ENCODE measurements at regions not wholly inside any gene's neighbourhood (a gene's known extent, or its start where the extent isn't known, plus 50 kb on each side); places are given as distances from the start of the nearest gene placed in this dataset.

DNA sequence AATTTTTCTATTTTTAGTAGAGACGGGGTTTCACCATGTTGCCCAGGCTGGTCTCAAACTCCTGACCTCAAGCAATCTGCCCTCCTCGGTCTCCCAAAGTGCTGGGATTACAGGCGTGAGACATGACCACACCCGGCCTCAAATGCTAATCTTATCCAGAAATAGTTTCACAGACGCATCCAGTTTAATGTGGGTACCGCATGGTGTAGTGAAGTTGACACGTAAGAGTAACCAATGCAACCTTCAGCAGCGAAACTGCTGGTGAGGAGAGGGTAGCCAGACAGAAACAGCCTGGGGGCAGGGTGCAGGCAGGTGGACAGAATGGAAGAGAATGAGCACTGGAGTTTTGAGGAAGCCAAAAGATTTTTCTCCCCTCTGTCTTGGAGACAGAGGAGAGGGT, 63.5 kb upstream of the FAM180A start:
- no peaks in the 10 kb centered on the region for H3K36me3 ChIP-seq
- no peaks in the 10 kb centered on the region for H3K27me3 ChIP-seq
- intact Hi-C loops (cut with DNase I) = no loop called here
- no peaks in the 10 kb centered on the region for H3K9me3 ChIP-seq
- H3K4me3 ChIP-seq = no peak overlapping the region
- no peak overlapping the region for H3K27ac ChIP-seq
- peaks cover 12% of the 10 kb centered on the region for H3K4me1 ChIP-seq
- TF ChIP-seq, protein P1, sequence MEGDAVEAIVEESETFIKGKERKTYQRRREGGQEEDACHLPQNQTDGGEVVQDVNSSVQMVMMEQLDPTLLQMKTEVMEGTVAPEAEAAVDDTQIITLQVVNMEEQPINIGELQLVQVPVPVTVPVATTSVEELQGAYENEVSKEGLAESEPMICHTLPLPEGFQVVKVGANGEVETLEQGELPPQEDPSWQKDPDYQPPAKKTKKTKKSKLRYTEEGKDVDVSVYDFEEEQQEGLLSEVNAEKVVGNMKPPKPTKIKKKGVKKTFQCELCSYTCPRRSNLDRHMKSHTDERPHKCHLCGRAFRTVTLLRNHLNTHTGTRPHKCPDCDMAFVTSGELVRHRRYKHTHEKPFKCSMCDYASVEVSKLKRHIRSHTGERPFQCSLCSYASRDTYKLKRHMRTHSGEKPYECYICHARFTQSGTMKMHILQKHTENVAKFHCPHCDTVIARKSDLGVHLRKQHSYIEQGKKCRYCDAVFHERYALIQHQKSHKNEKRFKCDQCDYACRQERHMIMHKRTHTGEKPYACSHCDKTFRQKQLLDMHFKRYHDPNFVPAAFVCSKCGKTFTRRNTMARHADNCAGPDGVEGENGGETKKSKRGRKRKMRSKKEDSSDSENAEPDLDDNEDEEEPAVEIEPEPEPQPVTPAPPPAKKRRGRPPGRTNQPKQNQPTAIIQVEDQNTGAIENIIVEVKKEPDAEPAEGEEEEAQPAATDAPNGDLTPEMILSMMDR (IDR thresholded peaks at IDR 0.05) = no peak
- TF ChIP-seq POLR2A (IDR thresholded peaks at IDR 0.05) (no peak), POLR2AphosphoS5 (IDR thresholded peaks at IDR 0.05; ENCODE audit: insufficient read depth in 1 of 2, low read depth in 1 of 2) (no peak)
- DNase-seq (ENCODE audit: extremely low spot score in 2 of 2) = no peak

DNA sequence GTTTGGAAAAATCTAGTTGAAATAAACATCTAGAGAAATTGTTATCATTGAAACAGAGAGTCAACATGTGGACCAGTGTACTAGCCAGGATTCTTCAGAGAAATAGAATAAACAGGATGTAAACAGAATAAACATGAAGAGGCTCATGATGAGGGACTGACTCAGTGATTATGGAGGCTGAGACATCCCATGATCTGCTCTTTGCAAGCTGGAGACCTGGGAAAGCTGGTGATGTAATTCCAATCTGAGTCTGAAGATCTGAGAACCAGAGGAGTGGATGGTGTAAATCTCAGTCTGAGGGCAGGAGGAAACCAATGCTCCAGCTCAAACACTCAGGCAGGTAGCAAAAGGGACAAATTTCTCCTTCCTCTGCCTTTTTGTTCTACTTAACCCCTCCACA, 62.9 kb upstream of the FAM180A start:
- no peak overlapping the region for H3K4me3 ChIP-seq
- peaks cover 12% of the 10 kb centered on the region for H3K4me1 ChIP-seq
- H3K9me3 ChIP-seq = no peaks in the 10 kb centered on the region
- DNase-seq (ENCODE audit: extremely low spot score in 2 of 2) = no peak
- intact Hi-C loops (cut with DNase I) = no loop called here
- H3K27ac ChIP-seq = no peak overlapping the region
- TF ChIP-seq, protein P1 (IDR thresholded peaks at IDR 0.05) = no peak
- TF ChIP-seq POLR2AphosphoS5 (IDR thresholded peaks at IDR 0.05; ENCODE audit: insufficient read depth in 1 of 2, low read depth in 1 of 2) = no peak
- no peak for TF ChIP-seq POLR2A (IDR thresholded peaks at IDR 0.05)
- H3K36me3 ChIP-seq = no peaks in the 10 kb centered on the region
- no peaks in the 10 kb centered on the region for H3K27me3 ChIP-seq

DNA sequence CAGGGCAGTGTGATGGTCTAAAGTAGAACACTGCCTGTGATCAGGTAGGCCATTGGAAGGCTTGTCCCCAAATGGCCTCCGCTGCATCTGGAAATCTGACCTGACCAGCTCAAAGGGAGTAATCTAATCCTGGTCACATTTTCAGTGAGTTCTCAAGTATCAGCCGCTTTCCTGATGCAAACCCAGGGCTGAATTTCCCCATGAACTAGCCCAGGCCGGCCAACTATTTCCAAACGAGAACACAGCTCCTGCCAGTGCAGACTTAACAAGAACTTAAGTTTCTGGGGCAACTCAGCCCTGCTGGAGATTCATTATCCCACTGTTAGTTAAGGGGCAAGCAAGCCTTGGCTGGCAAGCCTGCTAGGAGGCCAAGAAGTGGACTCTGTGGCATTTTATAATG, 59.6 kb upstream of the FAM180A start:
- Histone ChIP-seq H3K9me3 (no peaks in the 10 kb centered on the region), H3K4me3 (no peak overlapping the region), H3K4me1 (peaks cover 6% of the 10 kb centered on the region), H3K27me3 (no peaks in the 10 kb centered on the region), H3K36me3 (no peaks in the 10 kb centered on the region), H3K27ac (peak overlapping the region; percentile 72)
- TF ChIP-seq, protein P1 (IDR thresholded peaks at IDR 0.05) = no peak
- TF ChIP-seq POLR2AphosphoS5 (IDR thresholded peaks at IDR 0.05; ENCODE audit: insufficient read depth in 1 of 2, low read depth in 1 of 2) (no peak), POLR2A (IDR thresholded peaks at IDR 0.05) (no peak)
- intact Hi-C loops (cut with DNase I) = no loop called here
- no peak for DNase-seq (ENCODE audit: extremely low spot score in 2 of 2)

DNA sequence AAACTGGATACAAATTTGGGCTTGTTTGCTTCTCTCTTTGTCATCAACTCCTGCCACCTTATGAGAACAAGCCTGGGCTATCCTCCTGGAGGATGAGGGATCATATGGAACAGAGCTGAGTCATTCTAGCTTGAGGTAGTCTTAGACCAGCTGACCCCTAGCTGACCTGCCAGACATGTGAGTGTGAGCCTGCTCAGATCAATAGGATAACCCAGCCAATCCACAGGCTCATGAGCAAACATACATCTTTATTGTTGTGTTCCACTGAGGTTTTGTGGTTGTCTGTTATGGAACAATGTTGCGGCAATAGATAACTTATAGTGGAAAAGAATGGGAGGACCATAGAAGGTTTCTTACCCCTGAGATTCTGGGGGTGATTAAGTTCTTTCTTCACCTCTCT, 54.5 kb upstream of the FAM180A start:
- H3K9me3 ChIP-seq = no peaks in the 10 kb centered on the region
- no peaks in the 10 kb centered on the region for H3K36me3 ChIP-seq
- H3K4me1 ChIP-seq = peaks cover 4% of the 10 kb centered on the region
- intact Hi-C loops (cut with DNase I) = loop anchor here (5.0 kb wide), 1 partner anchor 204 kb away; no protein-coding TSS in a partner anchor
- TF ChIP-seq, protein P1 (IDR thresholded peaks at IDR 0.05) = no peak
- TF ChIP-seq POLR2A (IDR thresholded peaks at IDR 0.05) (no peak), POLR2AphosphoS5 (IDR thresholded peaks at IDR 0.05; ENCODE audit: insufficient read depth in 1 of 2, low read depth in 1 of 2) (no peak)
- H3K4me3 ChIP-seq = no peak overlapping the region
- no peak overlapping the region for H3K27ac ChIP-seq
- no peak for DNase-seq (ENCODE audit: extremely low spot score in 2 of 2)
- H3K27me3 ChIP-seq = no peaks in the 10 kb centered on the region

DNA sequence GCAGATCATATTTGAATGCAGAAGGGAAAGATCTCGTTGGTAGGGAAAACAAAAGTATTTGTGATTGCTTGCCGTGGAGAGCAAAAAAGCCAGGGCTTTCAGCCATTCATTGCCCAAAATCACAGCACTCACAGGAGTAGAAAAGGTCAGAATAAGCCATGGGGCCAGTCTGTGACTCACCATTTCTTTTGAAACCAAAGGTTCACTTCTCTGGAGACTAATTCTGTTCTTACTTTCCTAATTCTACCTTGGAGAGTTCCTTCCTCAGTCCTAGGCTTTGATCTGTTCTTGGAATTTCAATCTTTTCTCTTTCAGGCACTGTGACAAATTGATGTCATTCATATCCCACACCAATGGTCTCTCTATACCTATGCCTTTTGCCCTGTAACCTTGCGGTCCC, 54.1 kb upstream of the FAM180A start:
- H3K27ac ChIP-seq = no peak overlapping the region
- no peaks in the 10 kb centered on the region for H3K9me3 ChIP-seq
- TF ChIP-seq POLR2AphosphoS5 (IDR thresholded peaks at IDR 0.05; ENCODE audit: insufficient read depth in 1 of 2, low read depth in 1 of 2) = no peak
- TF ChIP-seq, protein P1 (IDR thresholded peaks at IDR 0.05) = no peak
- no peak for TF ChIP-seq POLR2A (IDR thresholded peaks at IDR 0.05)
- no peak for DNase-seq (ENCODE audit: extremely low spot score in 2 of 2)
- no peaks in the 10 kb centered on the region for H3K27me3 ChIP-seq
- H3K4me1 ChIP-seq = peaks cover 4% of the 10 kb centered on the region
- H3K4me3 ChIP-seq = no peak overlapping the region
- no peaks in the 10 kb centered on the region for H3K36me3 ChIP-seq
- intact Hi-C loops (cut with DNase I) = loop anchor here (5.0 kb wide), 1 partner anchor 205 kb away; no protein-coding TSS in a partner anchor

Data from vagina (tissue), 2 donors.